Left lobe of liver (tissue), 2 donors: ENCODE measurements at regions not wholly inside any gene's neighbourhood (a gene's known extent, or its start where the extent isn't known, plus 50 kb on each side); places are given as distances from the start of the nearest gene placed in this dataset.

Experiments
- ATAC-seq: fragments of 200-7000 bp; cut with Tn5 transposase; one replicate; pipeline ENCODE4 v1.9.1; 2020; ENCODE audit warnings: mild to moderate bottlenecking, moderate library complexity
- DNase-seq: peaks from one replicate; pipeline ENCODE4 v3.0.0-alpha.2; 2020; ENCODE audit warnings: low spot score
- donor health status: DM: no; HTN: no; CAD: no; lungs with moderate emphysema.
- donor health status: DM: no; HTN: yes; CAD: no.

- ATAC-seq (no peak), DNase-seq (no peak)
Observed at GRCh38 chr7:113715981-113716856, 202.6 kb downstream of the PPP1R3A start.

GRCh38 chr7:113715262-113715661 is 203.5 kb downstream of the PPP1R3A start:
- ATAC-seq (no peak), DNase-seq (no peak)

GRCh38 chr7:113710310-113711096 is 208.3 kb downstream of the PPP1R3A start:
- no peak for DNase-seq
- ATAC-seq = peak; percentile 91

GRCh38 chr7:113705439-113705838 is 213.4 kb downstream of the PPP1R3A start:
- DNase-seq = no peak
- no peak for ATAC-seq

GRCh38 chr7:113698556-113699220 is 220.1 kb downstream of the PPP1R3A start:
- peak; percentile 77 for ATAC-seq
- DNase-seq = no peak

- ATAC-seq (no peak), DNase-seq (no peak)
Observed at GRCh38 chr7:113694149-113694548, 224.7 kb downstream of the PPP1R3A start.

GRCh38 chr7:113684165-113684564 is 234.6 kb downstream of the PPP1R3A start:
- no peak for DNase-seq
- no peak for ATAC-seq

- no peak for DNase-seq
- ATAC-seq = no peak
Observed at GRCh38 chr7:113677811-113678210, 241.0 kb downstream of the PPP1R3A start.

- no peak for ATAC-seq
- no peak for DNase-seq
Observed at GRCh38 chr7:113664867-113665266, 253.9 kb downstream of the PPP1R3A start.

- DNase-seq (no peak), ATAC-seq (no peak)
Observed at GRCh38 chr7:113659416-113659815, 259.4 kb downstream of the PPP1R3A start.

- DNase-seq (no peak), ATAC-seq (no peak)
Observed at GRCh38 chr7:113657603-113658002, 261.2 kb downstream of the PPP1R3A start.

- DNase-seq (no peak), ATAC-seq (no peak)
Observed at GRCh38 chr7:113652501-113652900, 266.3 kb downstream of the PPP1R3A start.

- ATAC-seq (no peak), DNase-seq (no peak)
Observed at GRCh38 chr7:113649556-113649955, 269.3 kb downstream of the PPP1R3A start.

- DNase-seq = no peak
- ATAC-seq = no peak
Observed at GRCh38 chr7:113639221-113639620, 279.6 kb downstream of the PPP1R3A start.

GRCh38 chr7:113636727-113637421 is 281.9 kb downstream of the PPP1R3A start:
- no peak for DNase-seq
- ATAC-seq = no peak

- ATAC-seq (no peak), DNase-seq (no peak)
Observed at GRCh38 chr7:113635492-113635891, 283.3 kb downstream of the PPP1R3A start.

GRCh38 chr7:113633073-113633472 is 285.7 kb downstream of the PPP1R3A start:
- DNase-seq (no peak), ATAC-seq (no peak)

GRCh38 chr7:113628948-113629847 is 289.6 kb downstream of the PPP1R3A start:
- no peak for DNase-seq
- no peak for ATAC-seq

GRCh38 chr7:113625494-113626102 is 293.2 kb downstream of the PPP1R3A start:
- ATAC-seq = no peak
- no peak for DNase-seq
